HG03108 (cell line): ENCODE measurements at regions not wholly inside any gene's neighbourhood (a gene's known extent, or its start where the extent isn't known, plus 50 kb on each side); places are given as distances from the start of the nearest gene placed in this dataset.
"Not testable (repeated sequence)": the region's sequence is repeated elsewhere in the genome, so short reads cannot be mapped to it uniquely, and the experiment has no call there.

Source experiments
- ATAC-seq: cut with Tn5 transposase; IDR thresholded peaks from one replicate; pipeline ENCODE4 v1.9.1; 2021; ENCODE audit warnings: moderate library complexity; ENCODE audit not compliant: unreplicated experiment

DNA sequence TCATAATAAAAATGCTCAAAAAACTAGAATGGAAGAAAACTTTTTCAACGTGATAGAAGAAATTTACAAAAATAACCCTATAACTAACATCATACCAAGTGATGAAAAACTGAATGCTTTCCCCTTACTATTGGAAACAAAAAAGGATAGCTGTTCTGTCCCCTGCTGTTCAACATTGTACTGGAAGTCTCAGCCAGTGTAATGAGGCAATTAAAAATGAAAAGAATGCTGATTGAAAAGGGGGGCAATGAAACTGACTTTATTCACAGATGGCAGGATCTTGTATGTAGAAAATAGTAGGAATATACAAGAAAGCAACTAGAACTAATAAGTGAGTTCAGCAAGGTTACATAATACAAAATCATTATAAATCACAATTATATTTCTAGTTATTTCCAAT, 337.9 kb upstream of the KITLG start:
- ATAC-seq: no peak

GRCh38 chr12:88914967-88915366, 334.7 kb upstream of the KITLG start:
- ATAC-seq: no peak

DNA sequence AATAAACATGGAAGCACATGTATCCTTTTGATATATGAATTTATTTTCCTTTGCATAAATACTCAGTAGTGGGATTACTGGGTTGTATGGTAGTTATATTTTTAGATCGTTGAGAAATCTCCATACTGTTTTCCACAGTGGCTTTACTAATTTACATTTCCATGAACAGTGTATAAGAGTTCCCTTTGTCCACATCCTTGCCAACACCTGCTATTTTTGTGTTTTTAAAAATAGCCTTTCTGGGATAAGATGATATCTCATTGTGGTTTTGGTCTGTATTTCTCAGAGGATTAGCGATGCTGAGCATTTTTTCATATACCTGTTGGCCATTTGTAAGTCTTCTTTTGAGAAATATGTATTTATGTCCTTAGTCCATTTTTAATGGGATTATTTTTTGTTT, 329.2 kb upstream of the KITLG start:
- ATAC-seq: no peak

- no peak for ATAC-seq
These were observed 328.1 kb upstream of the KITLG start for GRCh38 chr12:88908345-88908744.

- no peak for ATAC-seq
These were observed 324.4 kb upstream of the KITLG start for GRCh38 chr12:88904705-88905104.

- no peak for ATAC-seq
These were observed 323.1 kb upstream of the KITLG start for GRCh38 chr12:88903333-88903732.

DNA sequence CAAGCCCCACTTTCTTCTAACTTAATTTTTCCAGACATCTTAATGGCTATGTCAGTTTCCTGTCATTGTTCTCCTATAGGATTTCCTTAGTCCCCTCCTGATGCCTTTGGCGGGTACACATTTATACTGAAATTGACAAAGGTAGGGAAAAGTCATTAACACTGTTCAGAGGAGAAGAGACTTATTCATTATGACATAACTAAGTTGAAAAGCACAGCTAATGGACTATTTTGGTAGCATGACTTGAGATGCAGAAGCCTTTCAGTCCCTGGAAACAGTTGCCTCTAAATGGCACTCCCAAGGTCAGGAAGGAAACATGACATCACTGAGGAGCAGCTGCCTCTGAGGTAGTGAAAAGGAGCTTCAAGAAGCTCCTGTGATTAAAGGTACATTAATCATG, 317.5 kb upstream of the KITLG start:
- ATAC-seq: no peak

DNA sequence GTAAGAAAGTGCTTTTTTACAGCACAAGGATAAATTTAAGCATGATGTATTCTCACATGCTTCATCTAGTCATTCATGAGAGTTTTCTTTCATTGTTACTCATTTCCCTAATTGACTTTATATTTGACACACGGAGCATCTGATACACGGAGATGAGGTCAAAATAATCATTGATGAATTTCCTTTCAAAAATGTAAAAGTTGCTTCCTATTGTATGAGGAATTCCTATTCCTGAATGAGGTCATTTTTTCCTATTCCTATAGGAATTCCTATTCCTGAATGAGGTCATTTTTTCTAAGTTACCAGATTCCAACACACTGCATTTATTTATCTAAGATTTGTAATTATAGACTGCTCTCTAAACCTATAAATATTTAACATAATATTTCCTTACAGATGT, 316.7 kb upstream of the KITLG start:
- ATAC-seq: no peak

DNA sequence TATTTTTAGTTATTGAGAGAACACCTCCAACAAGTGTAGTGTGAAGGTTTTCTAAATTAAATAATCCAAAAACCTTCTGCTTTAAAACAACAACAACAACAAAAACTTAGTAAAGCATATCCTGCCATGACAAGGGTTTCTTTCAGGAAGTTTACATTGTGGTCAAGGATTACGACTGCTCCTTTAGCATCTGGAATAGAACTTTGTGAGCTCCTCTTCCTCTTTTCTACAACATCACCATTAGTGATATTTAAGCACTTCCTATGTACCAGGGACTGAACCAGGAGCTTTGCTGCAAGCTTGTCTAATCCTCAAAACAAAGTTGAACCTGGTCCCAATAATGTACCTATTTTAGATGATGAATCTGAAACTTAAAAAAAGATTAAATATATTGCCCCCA, 315.4 kb upstream of the KITLG start:
- ATAC-seq: no peak

DNA sequence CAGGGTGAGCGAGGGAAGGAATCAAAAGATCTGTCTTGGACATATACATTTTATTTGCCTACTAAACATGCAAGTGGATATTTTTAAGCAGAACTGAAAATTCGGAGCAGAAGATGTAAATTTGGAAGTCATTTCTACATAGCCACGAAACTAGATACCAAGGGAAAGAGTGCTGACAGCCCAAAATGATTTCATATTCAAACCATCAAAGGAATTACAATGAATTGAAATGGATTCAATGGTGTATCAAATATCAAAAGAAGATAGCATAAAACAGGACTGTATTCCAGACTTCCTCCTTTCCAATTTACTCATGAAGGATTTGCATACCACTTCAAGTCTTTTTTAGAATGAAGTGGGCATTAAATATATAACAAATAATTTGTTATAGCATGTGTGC, 313.5 kb upstream of the KITLG start:
- ATAC-seq: no peak

GRCh38 chr12:88891434-88891833, 311.2 kb upstream of the KITLG start:
- ATAC-seq: not testable (repeated sequence)

GRCh38 chr12:88889326-88890110, 309.2 kb upstream of the KITLG start:
- ATAC-seq: no peak

GRCh38 chr12:88884600-88884999, 304.3 kb upstream of the KITLG start:
- ATAC-seq: no peak

- ATAC-seq: no peak
These were observed 302.4 kb upstream of the KITLG start for GRCh38 chr12:88882662-88883061.

- ATAC-seq: no peak
These were observed 299.8 kb upstream of the KITLG start for GRCh38 chr12:88880051-88880450.

DNA sequence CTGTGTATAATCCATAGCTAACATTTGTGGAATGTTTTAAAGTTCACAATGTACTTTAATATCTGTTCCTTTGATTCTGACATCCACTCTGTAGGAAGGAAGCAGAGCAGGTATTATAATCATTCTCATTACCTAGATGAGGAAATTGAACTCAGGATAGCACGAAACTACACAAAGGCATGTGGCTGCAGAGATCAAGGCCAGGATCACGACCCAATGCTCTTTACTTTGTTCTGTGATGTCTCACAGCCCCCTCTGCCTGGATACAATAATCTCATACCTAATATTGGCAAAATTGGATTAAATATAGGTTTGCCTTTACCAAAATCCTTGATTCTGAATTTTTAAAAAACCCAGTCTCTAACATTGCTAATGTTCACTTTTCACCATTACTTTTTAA, 298.0 kb upstream of the KITLG start:
- no peak for ATAC-seq

DNA sequence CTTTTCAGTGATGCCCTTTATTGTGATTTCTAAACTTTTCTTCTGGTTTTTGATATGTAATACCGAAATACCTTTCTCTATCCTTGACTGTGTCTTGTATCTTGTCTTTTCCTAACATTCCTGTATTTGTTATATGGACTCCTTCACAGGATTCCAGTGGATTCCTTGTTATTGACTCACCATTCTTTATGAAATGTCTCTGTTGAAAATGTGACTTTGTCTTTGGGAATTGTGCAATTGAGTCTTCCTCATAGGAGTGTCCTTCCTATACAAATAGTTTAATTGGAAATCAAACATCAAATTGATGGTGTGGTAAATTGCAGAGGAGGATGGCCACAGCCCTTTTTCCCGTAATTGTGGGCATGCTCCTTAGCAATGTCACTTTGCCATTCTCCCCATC, 296.6 kb upstream of the KITLG start:
- no peak for ATAC-seq

DNA sequence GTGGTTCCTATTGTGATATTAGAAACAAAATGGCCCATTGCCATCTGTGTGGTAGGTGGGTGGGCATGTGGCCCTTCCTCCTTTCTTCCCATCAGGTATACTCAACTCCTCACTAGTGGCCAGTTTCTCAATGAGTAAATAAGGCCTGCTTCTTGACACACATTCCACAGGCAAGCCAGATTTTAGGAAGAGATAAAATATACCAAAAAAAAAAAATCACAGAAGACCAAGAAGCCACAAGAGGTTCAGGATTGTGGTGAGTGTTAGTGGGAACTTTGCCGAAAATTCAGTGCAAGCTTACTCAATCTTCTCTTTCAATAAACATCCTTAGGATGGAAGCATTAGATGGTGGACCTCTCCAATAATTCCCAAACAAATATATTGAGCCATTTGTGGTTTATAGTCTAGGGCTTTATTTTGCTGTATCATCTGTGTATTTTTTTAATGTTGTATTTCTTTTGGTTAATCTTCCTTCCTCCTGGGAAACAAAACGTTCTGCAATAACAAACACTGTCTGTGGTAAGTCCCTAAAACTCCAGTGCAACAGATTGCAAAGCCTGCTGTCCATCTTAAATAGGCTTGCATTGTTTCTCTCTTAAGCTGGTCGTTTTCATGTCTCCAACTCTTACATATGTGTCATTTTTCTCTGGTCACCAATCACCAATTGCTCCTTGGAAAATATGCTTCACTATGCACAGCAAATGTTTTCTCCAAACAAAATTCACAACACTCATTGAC, 289.9 kb upstream of the KITLG start:
- no peak for ATAC-seq

DNA sequence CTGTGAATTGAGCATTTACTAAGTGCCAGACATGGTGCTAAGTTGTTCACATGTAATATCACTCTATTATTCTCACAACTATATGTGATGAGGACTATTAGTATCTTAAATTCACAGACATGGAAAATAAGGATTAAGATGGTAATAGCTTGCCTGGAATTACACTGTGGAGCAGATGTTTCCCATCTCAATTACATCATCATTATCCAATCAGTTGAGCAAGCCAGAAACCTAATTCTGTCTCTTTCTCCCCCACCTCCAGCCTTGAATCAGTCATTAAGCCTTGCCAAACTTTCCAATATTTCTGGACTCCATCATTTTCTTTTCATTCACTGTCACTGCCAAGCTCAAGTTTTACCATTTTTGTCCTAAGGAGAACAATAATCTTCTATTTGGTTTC, 287.8 kb upstream of the KITLG start:
- ATAC-seq: no peak

GRCh38 chr12:88867510-88867909, 287.2 kb upstream of the KITLG start:
- ATAC-seq: no peak

GRCh38 chr12:88866881-88867280, 286.6 kb upstream of the KITLG start:
- ATAC-seq: no peak

DNA sequence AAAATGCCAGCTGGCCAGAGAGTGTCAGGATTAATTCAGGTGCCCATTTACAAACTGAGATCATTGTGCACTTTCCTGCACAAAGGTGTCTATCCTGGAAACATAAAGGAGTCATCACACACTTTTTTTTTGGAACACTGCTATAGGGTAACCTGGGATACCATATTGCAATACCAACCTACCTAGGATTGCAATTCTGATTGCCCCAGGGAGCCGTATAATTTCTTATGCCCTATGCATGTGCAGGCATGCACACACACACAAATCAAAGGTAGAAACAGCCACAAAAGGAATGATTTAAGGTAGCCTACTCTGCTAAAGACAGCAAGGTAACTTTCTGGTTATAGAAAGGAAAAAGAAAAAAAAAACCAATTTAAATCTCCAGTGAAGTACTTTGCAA, 285.3 kb upstream of the KITLG start:
- ATAC-seq: no peak

DNA sequence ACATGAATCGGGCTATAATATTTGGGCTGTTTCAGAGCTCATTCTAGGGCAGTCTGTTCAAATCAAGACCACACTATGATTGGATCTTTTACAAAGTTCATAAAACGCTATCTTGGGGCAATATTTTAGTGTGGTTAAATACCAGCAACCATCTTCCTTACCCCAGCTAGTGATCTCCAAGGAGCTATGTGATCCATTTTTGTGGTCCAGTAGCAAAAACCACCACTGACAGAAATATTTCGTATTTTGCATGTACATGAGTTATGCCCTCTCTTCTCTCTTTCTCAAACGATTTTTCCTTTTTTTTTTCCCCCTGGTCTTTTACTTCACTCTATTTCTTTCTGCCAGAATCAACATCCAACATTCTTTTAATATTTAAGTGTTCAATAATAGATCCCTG, 280.6 kb upstream of the KITLG start:
- no peak for ATAC-seq
